WI38 (cell line): ENCODE measurements at regions not wholly inside any gene's neighbourhood (a gene's known extent, or its start where the extent isn't known, plus 50 kb on each side); places are given as distances from the start of the nearest gene placed in this dataset.

Source experiments
- H3K4me3 ChIP-seq: 2 replicates; pipeline ENCODE4 v1.5.1; 2011; ENCODE audit warnings: low read depth, mild to moderate bottlenecking, control low read depth, low read length
- TF ChIP-seq, protein P1 (sequence below): IDR thresholded peaks from 2 replicates; pipeline ENCODE4 v1.5.1; 2012; ENCODE audit warnings: low read depth, mild to moderate bottlenecking, control low read depth, low read length

DNA sequence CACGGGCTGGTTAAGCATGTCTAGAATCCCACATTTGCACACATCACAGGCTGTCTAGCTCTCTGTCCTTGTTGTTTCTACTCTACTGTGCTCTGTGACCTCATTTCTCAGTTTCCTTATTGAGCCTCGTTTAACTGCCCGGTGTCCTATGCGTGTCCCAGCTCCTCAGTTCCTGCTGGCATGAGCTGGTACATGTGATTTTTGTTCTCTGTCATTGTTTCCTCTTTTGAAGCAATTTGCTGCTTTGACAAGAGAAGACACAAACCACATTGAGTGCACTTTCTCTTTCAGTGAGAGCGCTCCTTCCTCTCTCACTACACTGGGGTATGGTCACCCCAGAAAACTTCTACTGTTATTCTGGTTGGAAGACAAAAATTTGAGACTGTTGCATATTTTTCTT lies 563.5 kb downstream of the PDCD6IP start:
- TF ChIP-seq, protein P1, sequence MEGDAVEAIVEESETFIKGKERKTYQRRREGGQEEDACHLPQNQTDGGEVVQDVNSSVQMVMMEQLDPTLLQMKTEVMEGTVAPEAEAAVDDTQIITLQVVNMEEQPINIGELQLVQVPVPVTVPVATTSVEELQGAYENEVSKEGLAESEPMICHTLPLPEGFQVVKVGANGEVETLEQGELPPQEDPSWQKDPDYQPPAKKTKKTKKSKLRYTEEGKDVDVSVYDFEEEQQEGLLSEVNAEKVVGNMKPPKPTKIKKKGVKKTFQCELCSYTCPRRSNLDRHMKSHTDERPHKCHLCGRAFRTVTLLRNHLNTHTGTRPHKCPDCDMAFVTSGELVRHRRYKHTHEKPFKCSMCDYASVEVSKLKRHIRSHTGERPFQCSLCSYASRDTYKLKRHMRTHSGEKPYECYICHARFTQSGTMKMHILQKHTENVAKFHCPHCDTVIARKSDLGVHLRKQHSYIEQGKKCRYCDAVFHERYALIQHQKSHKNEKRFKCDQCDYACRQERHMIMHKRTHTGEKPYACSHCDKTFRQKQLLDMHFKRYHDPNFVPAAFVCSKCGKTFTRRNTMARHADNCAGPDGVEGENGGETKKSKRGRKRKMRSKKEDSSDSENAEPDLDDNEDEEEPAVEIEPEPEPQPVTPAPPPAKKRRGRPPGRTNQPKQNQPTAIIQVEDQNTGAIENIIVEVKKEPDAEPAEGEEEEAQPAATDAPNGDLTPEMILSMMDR: no peak

DNA sequence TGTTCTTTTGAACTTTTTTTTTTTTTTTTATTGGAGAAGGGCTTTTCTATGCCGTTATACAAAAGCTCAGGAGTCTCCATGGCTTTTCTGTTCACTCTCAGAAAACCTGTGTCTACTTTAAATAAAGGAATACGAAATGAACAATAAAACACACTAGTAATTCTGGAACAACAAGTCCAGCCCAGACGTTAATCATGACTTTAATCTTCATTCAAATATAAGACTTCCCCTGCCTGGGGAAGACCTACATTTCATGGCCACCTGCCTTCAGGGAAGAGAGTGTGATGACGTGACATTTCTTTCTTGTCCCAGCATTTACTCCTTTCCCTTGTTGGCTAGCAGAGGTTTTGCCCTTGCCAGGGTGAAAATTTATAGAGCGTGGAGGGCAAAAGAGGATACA lies 564.5 kb downstream of the PDCD6IP start:
- TF ChIP-seq, protein P1: no peak
- no peak overlapping the region for H3K4me3 ChIP-seq

More for the DNA sequence above, 563.5 kb downstream of the PDCD6IP start:
- H3K4me3 ChIP-seq: no peak overlapping the region

DNA sequence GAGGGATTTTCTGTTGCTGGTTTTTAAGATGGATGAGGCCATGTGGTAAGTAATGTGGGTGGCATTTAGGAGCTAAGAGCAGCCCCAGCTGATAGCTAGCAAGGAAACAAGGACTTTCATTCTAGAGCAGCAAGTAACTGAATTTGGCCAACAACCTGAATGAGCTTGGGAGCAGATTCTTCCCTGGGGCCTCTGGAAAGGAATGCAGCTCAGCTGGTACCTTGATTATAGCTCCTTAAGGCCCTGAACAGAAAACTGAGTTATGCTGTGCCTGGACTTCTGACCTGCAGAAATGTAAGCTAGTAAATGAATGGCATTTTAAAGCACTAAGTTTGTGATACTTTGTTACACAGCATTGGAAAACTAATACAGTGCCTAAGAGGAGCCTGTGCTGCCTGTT lies 565.5 kb downstream of the PDCD6IP start:
- TF ChIP-seq, protein P1: no peak

DNA sequence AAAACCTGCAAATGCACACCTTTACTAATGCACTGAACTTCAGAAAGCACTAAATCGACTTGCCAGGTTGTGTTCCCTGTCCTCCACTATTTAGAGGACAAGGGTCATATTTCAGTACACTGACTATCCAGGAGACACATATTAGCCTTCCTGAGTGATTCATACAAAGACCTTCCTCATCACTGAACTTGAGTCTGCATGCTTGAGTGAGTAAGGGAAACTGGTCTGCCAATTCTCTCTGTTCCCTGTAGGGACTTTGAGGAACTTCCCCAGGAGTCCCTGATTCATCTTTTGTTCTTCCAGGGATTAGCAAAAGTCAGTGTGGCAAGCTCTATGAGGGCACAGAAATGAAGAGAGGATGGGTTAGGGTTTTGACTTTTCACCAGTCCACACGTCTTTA lies 565.9 kb downstream of the PDCD6IP start:
- H3K4me3 ChIP-seq: no peak overlapping the region
- TF ChIP-seq, protein P1: no peak

More for the DNA sequence above, 565.5 kb downstream of the PDCD6IP start:
- H3K4me3 ChIP-seq: no peak overlapping the region

DNA sequence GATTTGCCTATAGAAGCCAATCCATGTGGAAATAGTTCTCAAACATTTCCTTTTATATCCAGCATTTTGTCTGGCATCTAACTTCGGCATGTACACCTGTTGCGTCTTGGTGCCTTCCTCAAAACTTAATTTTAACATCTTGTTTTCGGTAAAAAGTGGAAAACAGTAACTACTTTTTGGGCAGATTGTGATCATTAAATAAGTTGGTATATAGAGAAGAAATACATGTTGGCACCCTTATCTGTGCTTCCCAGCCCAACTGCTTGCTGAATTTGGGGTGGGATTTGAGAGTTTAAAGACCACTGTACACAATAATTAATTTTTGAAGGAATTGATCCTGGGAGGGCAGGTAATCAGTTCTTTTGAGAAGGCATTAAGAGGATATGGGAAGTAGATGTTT lies 566.8 kb downstream of the PDCD6IP start:
- no peak overlapping the region for H3K4me3 ChIP-seq
- TF ChIP-seq, protein P1: no peak

DNA sequence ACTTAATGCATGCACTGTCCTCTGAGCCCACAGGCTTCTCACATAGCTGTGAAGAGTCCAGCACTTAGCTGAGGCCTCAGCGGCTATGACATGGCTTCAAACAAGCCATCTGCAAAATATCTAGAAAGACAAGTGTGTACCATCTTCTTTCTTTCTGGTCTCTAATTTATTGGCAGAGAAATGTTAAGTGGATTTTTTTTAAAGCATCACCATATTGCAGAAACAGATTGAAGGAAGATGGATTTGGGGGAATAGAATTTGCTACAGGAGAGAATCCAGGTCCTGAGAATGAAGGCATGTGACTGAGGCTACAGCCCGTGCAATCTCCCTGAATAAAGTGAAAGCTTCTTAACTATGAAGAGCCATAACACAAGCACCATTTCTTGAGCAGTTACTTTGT lies 567.3 kb downstream of the PDCD6IP start:
- TF ChIP-seq, protein P1: no peak
- no peak overlapping the region for H3K4me3 ChIP-seq

DNA sequence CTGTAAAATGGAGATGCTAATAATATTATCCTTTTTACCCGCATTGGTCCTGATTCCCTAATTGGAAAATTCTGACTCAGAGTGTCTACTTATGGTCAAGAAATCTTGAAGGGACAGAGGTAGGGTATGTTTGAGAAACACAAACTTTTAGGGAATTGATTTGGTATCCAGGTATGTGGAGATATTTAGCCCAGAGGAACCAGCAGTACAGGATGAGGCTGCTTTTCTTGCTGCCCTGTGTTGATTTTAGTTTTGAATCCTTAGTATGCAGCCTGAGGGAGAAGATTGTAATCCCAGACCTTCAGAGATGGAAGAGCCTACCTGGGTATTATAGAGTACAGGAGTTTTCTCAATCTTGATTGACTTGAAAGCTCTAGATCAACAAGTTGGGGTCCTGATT lies 569.1 kb downstream of the PDCD6IP start:
- TF ChIP-seq, protein P1: no peak
- H3K4me3 ChIP-seq: no peak overlapping the region
